GM12875 (cell line): ENCODE measurements at regions not wholly inside any gene's neighbourhood (a gene's known extent, or its start where the extent isn't known, plus 50 kb on each side); places are given as distances from the start of the nearest gene placed in this dataset.

Experiments
- H3K4me3 ChIP-seq: one replicate; pipeline ENCODE4 v1.5.1; 2011; ENCODE audit warnings: low read depth, low read length, control low read depth
- TF ChIP-seq, protein P1 (sequence below): IDR thresholded peaks from 2 replicates; pipeline ENCODE4 v1.5.1; 2011; ENCODE audit warnings: low read depth, mild to moderate bottlenecking, control low read depth, inconsistent platforms, low read length, moderate library complexity, borderline replicate concordance; ENCODE audit not compliant: insufficient read depth

DNA sequence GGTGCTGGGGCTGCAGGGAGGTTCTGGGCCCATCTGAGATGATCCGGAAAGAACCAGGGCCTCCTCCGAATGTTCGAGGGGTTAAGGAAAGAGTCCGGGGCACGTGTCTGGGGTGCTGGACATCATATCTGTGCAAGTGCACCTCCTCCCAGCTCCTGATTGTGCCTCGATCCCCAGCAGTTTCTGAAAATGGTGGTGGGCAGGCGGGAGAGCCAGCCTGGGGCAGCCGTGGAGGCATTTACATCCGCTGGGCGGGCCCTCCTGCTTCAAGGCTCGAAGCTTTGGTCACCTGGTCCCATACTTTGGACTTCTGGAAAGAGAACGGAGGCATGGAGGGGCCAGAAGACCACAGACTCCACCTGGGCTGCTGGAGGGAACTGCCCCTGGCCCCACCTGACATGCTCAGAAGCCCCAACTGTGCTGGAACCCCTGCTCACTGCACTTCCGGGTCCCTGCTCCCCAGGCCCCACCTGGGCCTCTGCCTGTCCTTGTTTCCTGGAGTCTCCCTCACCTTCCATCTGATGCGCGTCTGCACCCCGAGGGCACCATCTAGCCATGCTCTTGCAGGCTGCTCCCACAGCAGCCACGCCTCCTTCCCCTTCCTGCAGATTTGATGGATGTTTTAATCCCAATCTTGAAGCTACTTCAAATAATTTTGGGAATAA is 119.2 kb upstream of the HDAC4 start:
- H3K4me3 ChIP-seq, result no peak overlapping the region
- TF ChIP-seq, protein P1, sequence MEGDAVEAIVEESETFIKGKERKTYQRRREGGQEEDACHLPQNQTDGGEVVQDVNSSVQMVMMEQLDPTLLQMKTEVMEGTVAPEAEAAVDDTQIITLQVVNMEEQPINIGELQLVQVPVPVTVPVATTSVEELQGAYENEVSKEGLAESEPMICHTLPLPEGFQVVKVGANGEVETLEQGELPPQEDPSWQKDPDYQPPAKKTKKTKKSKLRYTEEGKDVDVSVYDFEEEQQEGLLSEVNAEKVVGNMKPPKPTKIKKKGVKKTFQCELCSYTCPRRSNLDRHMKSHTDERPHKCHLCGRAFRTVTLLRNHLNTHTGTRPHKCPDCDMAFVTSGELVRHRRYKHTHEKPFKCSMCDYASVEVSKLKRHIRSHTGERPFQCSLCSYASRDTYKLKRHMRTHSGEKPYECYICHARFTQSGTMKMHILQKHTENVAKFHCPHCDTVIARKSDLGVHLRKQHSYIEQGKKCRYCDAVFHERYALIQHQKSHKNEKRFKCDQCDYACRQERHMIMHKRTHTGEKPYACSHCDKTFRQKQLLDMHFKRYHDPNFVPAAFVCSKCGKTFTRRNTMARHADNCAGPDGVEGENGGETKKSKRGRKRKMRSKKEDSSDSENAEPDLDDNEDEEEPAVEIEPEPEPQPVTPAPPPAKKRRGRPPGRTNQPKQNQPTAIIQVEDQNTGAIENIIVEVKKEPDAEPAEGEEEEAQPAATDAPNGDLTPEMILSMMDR, result no peak

DNA sequence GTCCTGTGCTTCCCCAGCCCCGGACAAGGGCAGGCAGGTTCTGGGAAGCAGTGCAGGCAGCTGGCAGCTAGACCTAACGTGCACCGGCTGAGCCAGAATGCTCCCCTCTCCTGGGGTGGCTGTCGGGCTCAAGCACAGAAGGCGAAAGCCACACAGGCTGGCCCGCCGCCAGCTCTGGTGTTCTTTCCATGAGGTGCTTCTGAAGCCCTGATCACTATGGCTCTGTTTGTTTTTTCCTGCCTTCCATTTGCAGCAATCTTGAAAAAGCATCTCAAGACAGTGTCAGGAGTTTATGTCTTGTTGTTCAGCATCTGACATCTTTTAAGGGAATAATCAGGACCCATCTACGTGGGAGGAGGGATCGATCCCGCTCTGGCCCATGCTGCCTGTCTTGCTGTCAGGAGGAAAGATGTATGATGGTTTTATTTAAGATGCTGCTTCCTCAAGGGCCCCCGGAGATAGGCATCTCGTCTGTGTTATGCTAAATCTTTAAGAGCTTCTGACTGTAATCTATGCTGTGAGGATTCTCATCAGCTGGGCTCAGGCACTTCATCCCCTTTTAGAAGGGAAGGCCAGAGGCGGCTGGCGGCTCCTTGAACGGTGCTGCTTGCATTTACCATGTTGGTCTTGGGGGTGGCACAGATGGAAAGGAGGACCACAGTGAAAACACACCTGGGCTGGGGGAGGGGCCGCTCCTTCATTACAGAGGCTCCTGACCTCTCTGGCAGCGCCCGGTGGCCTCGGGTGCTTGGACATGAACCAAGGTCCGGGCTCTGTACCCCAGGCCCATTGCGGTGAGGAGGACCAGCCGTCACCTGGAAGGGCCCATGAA is 118.5 kb upstream of the HDAC4 start:
- H3K4me3 ChIP-seq, result no peak overlapping the region
- TF ChIP-seq, protein P1, result no peak

DNA sequence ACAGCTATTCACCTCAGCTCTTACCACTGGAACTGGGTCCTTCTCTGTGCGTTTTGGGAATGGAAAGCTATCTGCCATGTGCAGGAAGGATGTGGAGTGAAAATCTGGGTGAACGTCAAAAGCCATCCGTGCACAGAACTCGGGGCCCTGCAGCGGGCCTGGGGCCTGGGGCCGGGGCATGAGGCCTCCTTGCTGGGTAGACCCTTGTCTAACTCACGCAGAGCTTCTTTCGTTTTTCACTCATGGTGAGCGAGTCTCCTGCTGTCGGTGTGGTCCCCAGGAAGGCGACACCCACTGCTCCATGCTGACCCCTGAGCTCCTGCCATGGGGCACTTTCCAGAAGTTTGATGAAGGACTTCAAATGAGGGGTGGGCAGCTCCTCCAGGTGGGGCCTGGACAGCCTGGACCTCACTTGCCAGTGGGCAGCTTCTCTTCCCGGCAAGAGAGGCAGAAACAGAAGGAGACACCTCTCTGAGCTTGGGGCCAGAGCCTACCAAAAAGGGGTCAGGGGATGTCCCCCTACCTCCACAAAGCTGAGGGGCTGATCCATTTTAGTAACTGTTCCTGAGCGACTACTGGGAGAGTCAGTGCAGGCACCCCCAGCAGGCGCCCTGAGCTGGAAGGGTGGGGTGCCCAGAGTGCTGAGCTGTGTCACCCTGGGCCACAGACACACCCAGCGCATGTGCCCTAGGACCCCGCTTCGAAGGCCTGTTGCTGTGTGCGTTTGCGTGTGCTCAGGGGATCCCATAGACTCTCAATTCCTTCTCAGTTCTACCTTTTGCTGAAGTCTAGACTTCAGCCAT is 117.7 kb upstream of the HDAC4 start:
- no peak overlapping the region for H3K4me3 ChIP-seq
- TF ChIP-seq, protein P1, result no peak

DNA sequence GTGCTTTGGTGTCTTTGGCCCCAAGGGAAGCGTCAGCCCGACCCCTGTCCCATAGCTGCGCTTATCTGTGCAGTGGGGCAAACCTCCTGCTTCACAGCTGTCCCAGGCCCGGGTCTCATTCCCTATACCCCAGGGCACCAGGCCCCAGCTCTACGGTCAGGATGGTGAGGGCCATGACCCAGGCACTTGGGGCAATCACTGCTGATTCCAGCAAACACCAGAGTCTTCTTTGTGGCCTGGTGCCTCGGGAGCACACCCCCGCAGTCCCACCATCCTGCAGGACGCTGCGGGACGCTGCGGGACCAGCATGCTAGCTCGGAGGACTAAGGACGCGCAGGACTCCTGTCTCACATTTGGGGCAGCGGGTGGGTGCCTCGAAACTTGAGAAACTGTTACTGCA is 116.9 kb upstream of the HDAC4 start:
- TF ChIP-seq, protein P1, result no peak

DNA sequence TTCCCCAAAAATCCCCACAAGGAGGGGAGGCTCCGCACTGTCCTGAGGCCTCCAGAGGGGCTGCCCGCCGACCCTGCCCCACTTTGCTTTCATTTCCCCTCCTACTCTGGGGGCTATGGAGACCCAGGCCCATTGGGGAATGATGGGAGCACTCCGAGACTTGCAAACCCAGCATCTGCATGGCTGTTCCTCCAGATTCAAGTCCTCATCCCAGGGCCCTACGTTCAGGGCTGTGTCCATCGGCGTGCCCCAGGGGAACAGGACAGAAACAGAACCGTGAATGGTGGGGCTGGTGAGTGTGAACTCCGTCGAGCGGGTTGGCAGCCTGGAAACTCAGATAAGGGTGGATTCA is 116.1 kb upstream of the HDAC4 start:
- H3K4me3 ChIP-seq, result no peak overlapping the region

More for the DNA sequence above, 116.9 kb upstream of the HDAC4 start:
- no peak overlapping the region for H3K4me3 ChIP-seq

DNA sequence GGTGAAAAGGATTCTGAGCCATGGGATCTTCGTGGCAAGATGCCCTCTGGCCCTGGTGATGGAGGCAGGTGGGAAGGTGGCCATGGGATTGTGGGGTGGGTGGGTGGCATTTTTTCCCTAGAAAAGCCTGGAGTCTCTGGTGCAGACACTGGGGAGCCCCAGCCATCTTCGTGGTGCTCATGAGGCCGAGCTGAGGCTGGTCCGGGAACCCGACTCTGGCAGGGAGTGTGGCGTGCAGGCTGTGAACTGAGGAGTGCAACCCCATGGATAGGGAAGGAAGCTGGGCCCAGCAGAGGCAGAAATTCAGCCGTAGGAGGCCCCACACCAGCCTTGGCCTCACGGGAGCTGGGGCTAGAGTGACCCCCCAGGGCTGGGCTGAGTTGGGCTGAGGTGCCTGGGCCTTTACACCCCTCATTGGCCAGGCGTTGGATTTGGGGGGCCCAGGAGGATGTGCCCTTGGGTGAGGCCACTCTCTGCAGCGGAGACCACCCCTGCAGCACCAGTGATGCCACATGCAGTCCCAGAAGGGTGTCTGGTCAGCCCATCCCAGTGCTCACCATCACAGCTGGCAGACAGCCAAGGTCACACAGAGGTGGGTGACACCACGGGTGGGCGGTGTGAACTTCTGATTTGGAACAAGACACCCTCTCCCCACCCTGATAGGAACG is 115.6 kb upstream of the HDAC4 start:
- TF ChIP-seq, protein P1, result no peak
- H3K4me3 ChIP-seq, result no peak overlapping the region

More for the DNA sequence above, 116.1 kb upstream of the HDAC4 start:
- TF ChIP-seq, protein P1, result no peak
